K562 (cell line): ENCODE measurements at regions not wholly inside any gene's neighbourhood (a gene's known extent, or its start where the extent isn't known, plus 50 kb on each side); places are given as distances from the start of the nearest gene placed in this dataset.

Experiments
- ATAC-seq: fragments of 200-7000 bp; cut with Tn5 transposase; 3 replicates; pipeline ENCODE4 v1.9.1; 2020; ENCODE audit warnings: moderate library complexity
- BruUV-seq: library from RNA; stranded (reverse); fragments of 400-500 nt; replicated peaks from 2 replicates; lab custom pipeline; 2021; lab: Mats Ljungman, UMichigan
- CTCF ChIA-PET: fragments of 300-600 bp; formaldehyde crosslinking; extraction: SDS; loops from one replicate; lab custom pipeline; 2021; ENCODE audit warnings: low intra/inter-chr PET ratio; lab: Yijun Ruan, JAX
- POLR2A ChIA-PET: fragments of 300-600, 350-650 bp; sonication (Branson Sonifier 250); formaldehyde crosslinking; extraction: SDS; loops from one replicate; lab custom pipeline; 2021; ENCODE audit warnings: antibody characterized with exemption, inconsistent platforms; lab: Yijun Ruan, JAX
- DNase-seq, 4 experiments: peaks; one replicate each; pipeline versions ENCODE4 v3.0.0 to v3.0.0-alpha.2; 2011 to 2018; ENCODE audit warnings: low spot score in 3 of 4, mixed read lengths in 3 of 4; ENCODE audit errors: extremely low read depth in 1 of 4
- FAIRE-seq: peaks from 2 replicates; lab custom pipeline; 2011; peaks lifted over from hg19 to GRCh38; lab: Jason Lieb, UNC
- H2AFZ ChIP-seq: 2 replicates; pipeline ENCODE4 v1.6.0; 2011; ENCODE audit warnings: low read depth, low read length, control low read depth, inconsistent platforms
- H3K27ac ChIP-seq: fragments of 200-600 bp; 3 replicates; pipeline ENCODE4 v1.8.0; 2011; ENCODE audit warnings: low read depth, mild to moderate bottlenecking, control low read depth, inconsistent platforms, low read length, moderate library complexity, mixed read lengths; ENCODE audit errors: extremely low read depth
- H3K27me3 ChIP-seq, 2 experiments: fragments of 300-600 bp in 1 of 2; 2 replicates in 1 of 2; 3 replicates in 1 of 2; pipeline versions ENCODE4 v1.6.0 to v1.8.0; 2011; ENCODE audit warnings: inconsistent platforms in 2 of 2, low read length in 2 of 2, mild to moderate bottlenecking in 1 of 2, mixed read lengths in 1 of 2, moderate library complexity in 1 of 2; ENCODE audit not compliant: control insufficient read depth in 2 of 2, insufficient read depth in 2 of 2
- H3K36me3 ChIP-seq: fragments of 300-600 bp; 3 replicates; pipeline ENCODE4 v1.8.0; 2011; ENCODE audit warnings: mild to moderate bottlenecking, low read length, inconsistent platforms; ENCODE audit not compliant: control insufficient read depth, insufficient read depth
- H3K4me1 ChIP-seq, 2 experiments: fragments of 200-600 bp in 1 of 2; replicated peaks in 1 of 2; 2 replicates in 1 of 2; 3 replicates in 1 of 2; pipeline versions ENCODE4 v1.5.1 to v1.8.0; 2011; ENCODE audit warnings: inconsistent platforms in 2 of 2, low read length in 2 of 2, mild to moderate bottlenecking in 1 of 2, mixed read lengths in 1 of 2, moderate library complexity in 1 of 2; ENCODE audit not compliant: control insufficient read depth in 2 of 2, insufficient read depth in 2 of 2
- H3K4me2 ChIP-seq: 2 replicates; pipeline ENCODE4 v1.6.1; 2011; ENCODE audit warnings: low read length, control low read depth, inconsistent platforms, mixed read lengths; ENCODE audit not compliant: insufficient read depth
- H3K4me3 ChIP-seq: fragments of 200-600 bp; sonication (generic), shearing (Covaris generic); 2 replicates; pipeline ENCODE4 v1.5.1; 2016; ENCODE audit warnings: control low read depth, inconsistent platforms
- H3K79me2 ChIP-seq: fragments of 200-600 bp; 3 replicates; pipeline ENCODE4 v1.8.0; 2011; ENCODE audit warnings: low read length, inconsistent platforms; ENCODE audit not compliant: control insufficient read depth, insufficient read depth
- H3K9ac ChIP-seq, 2 experiments: 2 replicates each; pipeline versions ENCODE4 v1.6.0 to v1.6.1; 2011; ENCODE audit warnings: low read depth in 2 of 2, low read length in 2 of 2, control low read depth in 1 of 2, inconsistent platforms in 1 of 2, mild to moderate bottlenecking in 1 of 2, mixed read lengths in 1 of 2; ENCODE audit not compliant: insufficient read depth in 1 of 2
- H3K9me1 ChIP-seq: one replicate; pipeline ENCODE4 v1.6.0; 2011; ENCODE audit warnings: inconsistent platforms, mild to moderate bottlenecking, low read length, moderate library complexity; ENCODE audit not compliant: control insufficient read depth, insufficient read depth
- H3K9me3 ChIP-seq: replicated peaks from 2 replicates; pipeline ENCODE4 v1.5.1; 2011; ENCODE audit warnings: low read depth, low read length, inconsistent platforms; ENCODE audit not compliant: control insufficient read depth, insufficient read depth
- H4K20me1 ChIP-seq: replicated peaks from 2 replicates; pipeline ENCODE4 v1.6.1; 2011; ENCODE audit warnings: low read length, inconsistent platforms, mixed read lengths; ENCODE audit not compliant: control insufficient read depth, insufficient read depth
- CAMTA2 ChIP-seq: fragments of 250-450 bp; sonication (Bioruptor Pico); conservative IDR thresholded peaks from 2 replicates; pipeline ENCODE4 v1.5.1; 2022
- CBX3 ChIP-seq, 2 experiments: IDR thresholded peaks; 1 replicate in 1 of 2; 2 replicates in 1 of 2; pipeline ENCODE4 v1.6.1; 2012; ENCODE audit warnings: inconsistent platforms in 2 of 2, low read length in 2 of 2, borderline replicate concordance in 1 of 2, control low read depth in 1 of 2
- DPF2 ChIP-seq: fragments of 450-650 bp; IDR thresholded peaks from 2 replicates; pipeline ENCODE4 v1.6.1; 2016
- ETV5 ChIP-seq: sonication (generic); formaldehyde crosslinking; IDR thresholded peaks from 2 replicates; pipeline ENCODE4 v1.4.0; 2020; ENCODE audit warnings: low read depth, mild to moderate bottlenecking, missing genetic modification reagents
- HDAC3 ChIP-seq: fragments of 450-650 bp; IDR thresholded peaks from 2 replicates; pipeline ENCODE4 v1.6.1; 2018; ENCODE audit warnings: borderline replicate concordance, mild to moderate bottlenecking, moderate library complexity; ENCODE audit not compliant: partially characterized antibody
- JUNB ChIP-seq: fragments of 450-650 bp; formaldehyde crosslinking; conservative IDR thresholded peaks from 2 replicates; pipeline ENCODE4 v1.4.0; 2020; ENCODE audit warnings: mild to moderate bottlenecking
- KDM1A ChIP-seq, 2 experiments: fragments of 450-650 bp; IDR thresholded peaks; 2 replicates each; pipeline ENCODE4 v1.6.1; 2016; ENCODE audit warnings: mild to moderate bottlenecking in 2 of 2
- KLF10 ChIP-seq: fragments of 250-450 bp; sonication (Bioruptor Pico); IDR thresholded peaks from 2 replicates; pipeline ENCODE4 v1.6.1; 2021; ENCODE audit warnings: matching md5 sums
- MXD1 ChIP-seq: fragments of 250-450 bp; sonication (Bioruptor Pico); IDR thresholded peaks from 2 replicates; pipeline ENCODE4 v1.8.0; 2021; ENCODE audit warnings: borderline replicate concordance, mild to moderate bottlenecking, moderate library complexity; ENCODE audit not compliant: poor library complexity, severe bottlenecking
- PHB2 ChIP-seq: fragments of 450-650 bp; IDR thresholded peaks from 2 replicates; pipeline ENCODE4 v1.6.1; 2017; ENCODE audit warnings: low read depth
- PKNOX1 ChIP-seq: fragments of 450-650 bp; IDR thresholded peaks from 2 replicates; pipeline ENCODE4 v1.6.1; 2016
- POLR2AphosphoS2 ChIP-seq: IDR thresholded peaks from 2 replicates; pipeline ENCODE4 v1.6.1; 2012; ENCODE audit warnings: low read length, improper control_type of control experiment
- PRPF4 ChIP-seq: fragments of 200-400 bp; formaldehyde crosslinking; IDR thresholded peaks from one replicate; pipeline ENCODE4 v1.6.1; 2017; ENCODE audit warnings: low read length, low read depth, mild to moderate bottlenecking; ENCODE audit not compliant: insufficient read depth, poor library complexity, severe bottlenecking
- PURB ChIP-seq: sonication (generic); formaldehyde crosslinking; IDR thresholded peaks from 2 replicates; pipeline ENCODE4 v1.9.0; 2021; ENCODE audit warnings: low read depth, mild to moderate bottlenecking, missing genetic modification reagents
- RAD51 ChIP-seq: fragments of 450-650 bp; IDR thresholded peaks from 2 replicates; pipeline ENCODE4 v1.7.1; 2016; ENCODE audit warnings: low read depth, mild to moderate bottlenecking, borderline replicate concordance
- SMC3 ChIP-seq: conservative IDR thresholded peaks from 2 replicates; pipeline ENCODE4 v1.6.1; 2011; ENCODE audit warnings: low read depth, low read length, improper control_type of control experiment; ENCODE audit not compliant: insufficient read depth
- YBX1 ChIP-seq: fragments of 450-650 bp; IDR thresholded peaks from 2 replicates; pipeline ENCODE4 v1.7.1; 2016; ENCODE audit warnings: mild to moderate bottlenecking
- YY1 ChIP-seq, 3 experiments: IDR thresholded peaks; 2 replicates each; pipeline ENCODE4 v1.6.1; 2011; ENCODE audit warnings: low read length in 2 of 3, mild to moderate bottlenecking in 2 of 3, moderate library complexity in 2 of 3, borderline replicate concordance in 1 of 3, control low read depth in 1 of 3, low read depth in 1 of 3; ENCODE audit not compliant: insufficient read depth in 3 of 3, insufficient replicate concordance in 2 of 3, control insufficient read depth in 1 of 3, insufficient read length in 1 of 3; ENCODE audit errors: extremely low read depth in 1 of 3
- ZBTB7A ChIP-seq: IDR thresholded peaks from 2 replicates; pipeline ENCODE4 v1.6.1; 2011; ENCODE audit warnings: low read depth, mild to moderate bottlenecking, low read length, moderate library complexity, borderline replicate concordance; ENCODE audit not compliant: control insufficient read depth
- ZKSCAN3 ChIP-seq: fragments of 250-450 bp; sonication (Bioruptor Pico); IDR thresholded peaks from 2 replicates; pipeline ENCODE4 v1.4.0; 2020
- ZKSCAN8 ChIP-seq: fragments of 200-800 bp; sonication (Bioruptor generic); IDR thresholded peaks from 2 replicates; pipeline ENCODE4 v1.6.1; 2016; ENCODE audit warnings: missing genetic modification characterization, missing compliant biosample characterization
- ZNF224 ChIP-seq: sonication (generic); formaldehyde crosslinking; IDR thresholded peaks from 2 replicates; pipeline ENCODE4 v1.8.0; 2022; ENCODE audit warnings: mild to moderate bottlenecking, missing genetic modification reagents
- ZNF384 ChIP-seq: IDR thresholded peaks from 2 replicates; pipeline ENCODE4 v1.6.1; 2012; ENCODE audit warnings: low read depth, low read length, improper control_type of control experiment
- ZNF695 ChIP-seq: fragments of 450-650 bp; formaldehyde crosslinking; IDR thresholded peaks from 2 replicates; pipeline ENCODE4 v1.4.0; 2020; ENCODE audit warnings: mild to moderate bottlenecking, moderate library complexity
- ZNF780A ChIP-seq: fragments of 250-450 bp; sonication (Bioruptor Pico); IDR thresholded peaks from 2 replicates; pipeline ENCODE4 v1.5.0; 2021; ENCODE audit warnings: mild to moderate bottlenecking
- WGBS: fragments of 100-300 bp; shearing (Covaris generic); methylation state at CpG from one replicate; pipeline ENCODE4 v1.1.6; 2016; ENCODE audit warnings: low coverage, mixed read lengths; ENCODE audit not compliant: insufficient coverage; ENCODE audit errors: missing lambda C conversion rate; 5-methylcytosine and 5-hydroxymethylcytosine counted together
- in situ Hi-C: fragments of 300-500 bp; cut with MboI; formaldehyde crosslinking; loops from 4 replicates; pipeline ENCODE4 v1.15.0; 2018; ENCODE audit warnings: inconsistent platforms, mixed read lengths
- intact Hi-C: fragments of 100-400 bp; cut with micrococcal nuclease; formaldehyde crosslinking; loops from 2 replicates; pipeline ENCODE4 v1.14.2; 2022

GRCh38 chr10:37474645-37475044, 349.2 kb downstream of the ANKRD30A start (continued):
- TF ChIP-seq ZNF224 (no peak), ZKSCAN3 (CRISPR knock-in tag) (no peak), ZNF695 (CRISPR knock-in tag) (no peak), SMC3 (no peak), MXD1 (CRISPR knock-in tag) (no peak), ZKSCAN8 (no peak), YBX1 (no peak), POLR2AphosphoS2 (no peak), ETV5 (no peak)

GRCh38 chr10:37473906-37474305, 348.5 kb downstream of the ANKRD30A start:
- DNase-seq (no peak), ATAC-seq (no peak), FAIRE-seq (no peak)
- 3% methylated on average over 4 of the region's 4 CpGs for WGBS
- Histone ChIP-seq H3K27me3 (no peaks in the 10 kb centered on the region), H3K4me2 (no peak overlapping the region), H3K36me3 (no peaks in the 10 kb centered on the region), H2AFZ (no peak overlapping the region), H3K9ac (no peak overlapping the region), H4K20me1 (no peaks in the 10 kb centered on the region), H3K4me3 (no peak overlapping the region), H3K79me2 (no peaks in the 10 kb centered on the region), H3K27ac (no peak overlapping the region), H3K9me1 (no peaks in the 10 kb centered on the region), H3K9me3 (no peaks in the 10 kb centered on the region), H3K4me1 (no peaks in the 10 kb centered on the region)
- in situ Hi-C loops, result loop anchor here (10.0 kb wide), 1 partner anchor 1839 kb away; no protein-coding TSS in a partner anchor
- intact Hi-C loops, result no loop called here
- BruUV-seq, result no TSS peak
- CTCF ChIA-PET, result no interaction called here
- POLR2A ChIA-PET, result no interaction called here
- TF ChIP-seq RAD51 (no peak), PHB2 (no peak), ZNF384 (no peak), JUNB (CRISPR knock-in tag) (no peak), CBX3 (IDR thresholded peaks at IDR 0.05; ENCODE audit: borderline replicate concordance in 1 of 2, low read length in 2 of 2) (no peak), YY1 (IDR thresholded peaks at IDR 0.05; ENCODE audit: borderline replicate concordance in 1 of 3, control insufficient read depth in 1 of 3, extremely low read depth in 1 of 3, insufficient read depth in 3 of 3, insufficient read length in 1 of 3, insufficient replicate concordance in 2 of 3, low read depth in 1 of 3, low read length in 2 of 3) (no peak), ZBTB7A (no peak), KDM1A (IDR thresholded peaks at IDR 0.05) (no peak), PKNOX1 (no peak), CAMTA2 (no peak), DPF2 (no peak), PRPF4 (no peak), KLF10 (CRISPR knock-in tag) (no peak), ZNF780A (CRISPR knock-in tag) (no peak), HDAC3 (no peak), PURB (CRISPR knock-in tag) (no peak)
